HG02973 (cell line): ENCODE measurements at regions not wholly inside any gene's neighbourhood (a gene's known extent, or its start where the extent isn't known, plus 50 kb on each side); places are given as distances from the start of the nearest gene placed in this dataset.

ENCODE experiments used
- ATAC-seq: cut with Tn5 transposase; IDR thresholded peaks from one replicate; pipeline ENCODE4 v1.9.1; 2021; ENCODE audit warnings: moderate library complexity; ENCODE audit not compliant: unreplicated experiment

- ATAC-seq = no peak
Observed at GRCh38 chr6:50102676-50103075, 52.9 kb upstream of the DEFB112 start.

- ATAC-seq = no peak
Observed at GRCh38 chr6:50110587-50110986, 60.9 kb upstream of the DEFB112 start.

- no peak for ATAC-seq
Observed at GRCh38 chr6:50112981-50113857, 63.5 kb upstream of the DEFB112 start.

- ATAC-seq = no peak
Observed at GRCh38 chr6:50116390-50116789, 66.7 kb upstream of the DEFB112 start.

- ATAC-seq = no peak
Observed at GRCh38 chr6:50116797-50117542, 67.2 kb upstream of the DEFB112 start.

GRCh38 chr6:50120300-50120699, 70.6 kb upstream of the DEFB112 start:
- no peak for ATAC-seq

GRCh38 chr6:50123688-50124087, 74.0 kb upstream of the DEFB112 start:
- no peak for ATAC-seq

GRCh38 chr6:50124572-50124971, 74.8 kb upstream of the DEFB112 start:
- ATAC-seq = no peak

GRCh38 chr6:50128420-50129005, 78.8 kb upstream of the DEFB112 start:
- ATAC-seq = no peak

GRCh38 chr6:50135968-50136367, 86.2 kb upstream of the DEFB112 start:
- ATAC-seq = no peak

- no peak for ATAC-seq
Observed at GRCh38 chr6:50141100-50141499, 91.4 kb upstream of the DEFB112 start.

- no peak for ATAC-seq
Observed at GRCh38 chr6:50143011-50143719, 93.4 kb upstream of the DEFB112 start.

GRCh38 chr6:50145125-50145524, 95.4 kb upstream of the DEFB112 start:
- ATAC-seq = no peak

GRCh38 chr6:50147371-50147770, 97.6 kb upstream of the DEFB112 start:
- ATAC-seq = no peak

GRCh38 chr6:50180646-50181045, 130.9 kb upstream of the DEFB112 start:
- ATAC-seq = no peak

- no peak for ATAC-seq
Observed at GRCh38 chr6:50185006-50185405, 135.3 kb upstream of the DEFB112 start.

- no peak for ATAC-seq
Observed at GRCh38 chr6:50187351-50187921, 137.7 kb upstream of the DEFB112 start.

- no peak for ATAC-seq
Observed at GRCh38 chr6:50198245-50198644, 148.5 kb upstream of the DEFB112 start.

GRCh38 chr6:50202766-50203165, 153.0 kb upstream of the DEFB112 start:
- no peak for ATAC-seq

- ATAC-seq = no peak
Observed at GRCh38 chr6:50211582-50211981, 161.9 kb upstream of the DEFB112 start.

- no peak for ATAC-seq
Observed at GRCh38 chr6:50213146-50213545, 163.4 kb upstream of the DEFB112 start.
